CD4-positive, alpha-beta T cell treated with Interleukin-10 for 1 hour (primary cell): ENCODE measurements at regions not wholly inside any gene's neighbourhood (a gene's known extent, or its start where the extent isn't known, plus 50 kb on each side); places are given as distances from the start of the nearest gene placed in this dataset.

Source experiments
- DNase-seq: peaks from one replicate; pipeline ENCODE4 v3.0.0-alpha.2; 2020

DNA sequence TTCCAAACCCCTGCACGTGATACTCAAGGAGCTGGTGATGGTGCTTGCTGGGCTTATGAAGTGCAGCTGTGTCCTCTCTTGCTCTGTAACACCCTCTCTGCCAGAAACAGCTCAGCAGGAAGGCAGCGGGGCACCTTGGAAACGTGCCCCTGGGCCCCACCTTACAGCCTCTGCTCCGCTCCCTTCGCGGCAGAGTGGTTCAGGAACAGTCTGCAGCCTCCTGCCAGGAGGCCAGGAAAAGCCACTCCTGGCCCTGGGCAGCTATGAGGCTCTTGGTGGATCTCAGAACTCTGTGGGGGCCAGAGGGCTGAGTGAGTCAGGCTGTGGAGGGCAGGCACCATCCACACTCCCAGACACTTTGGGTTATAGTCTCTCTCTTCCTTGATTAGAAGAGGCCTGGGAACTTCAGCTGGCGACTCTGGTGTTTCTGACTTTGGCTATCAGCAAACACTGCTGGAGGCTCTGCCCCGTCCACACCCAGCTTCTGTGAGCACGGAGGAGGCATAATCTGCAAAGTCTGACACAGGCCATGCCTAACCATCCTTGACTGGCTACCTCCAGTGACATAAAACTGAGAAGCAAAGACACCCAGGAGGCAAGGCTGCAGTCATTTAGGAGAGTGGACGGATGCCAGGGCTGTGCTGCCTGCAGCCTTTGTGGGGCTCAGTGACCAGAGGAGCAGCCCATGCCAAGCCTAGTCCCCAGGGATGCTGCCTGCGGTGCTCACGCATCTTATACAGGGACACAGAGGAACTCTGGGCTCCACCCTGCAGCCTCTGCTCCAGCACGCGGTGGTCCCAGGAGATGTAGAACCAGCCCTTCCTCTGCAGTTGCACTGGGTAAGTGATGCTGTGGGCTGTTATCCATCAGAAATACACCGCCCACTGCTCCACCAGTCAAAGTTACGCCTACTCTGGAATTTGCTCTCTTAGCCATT lies 65.3 kb downstream of the METRNL start:
- no peak for DNase-seq

DNA sequence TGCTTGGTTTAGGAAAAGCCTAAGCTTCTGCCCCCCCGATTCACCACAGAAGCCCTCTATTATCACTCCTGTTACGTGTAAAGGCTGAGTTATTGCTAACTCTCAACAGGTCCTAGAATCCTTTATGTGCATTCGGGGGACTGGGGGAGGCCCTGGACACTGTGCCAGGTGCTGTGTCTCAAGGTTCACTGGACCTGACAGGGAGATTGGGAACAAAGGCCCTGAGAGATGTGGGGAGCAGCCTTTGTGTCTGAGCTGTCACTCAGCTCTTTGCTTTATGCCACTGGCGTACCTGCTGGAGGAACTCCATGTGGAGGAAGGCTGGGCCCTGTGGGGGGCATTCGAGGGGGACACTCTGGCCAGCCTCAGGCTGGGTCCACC lies 65.9 kb downstream of the METRNL start:
- DNase-seq: no peak

DNA sequence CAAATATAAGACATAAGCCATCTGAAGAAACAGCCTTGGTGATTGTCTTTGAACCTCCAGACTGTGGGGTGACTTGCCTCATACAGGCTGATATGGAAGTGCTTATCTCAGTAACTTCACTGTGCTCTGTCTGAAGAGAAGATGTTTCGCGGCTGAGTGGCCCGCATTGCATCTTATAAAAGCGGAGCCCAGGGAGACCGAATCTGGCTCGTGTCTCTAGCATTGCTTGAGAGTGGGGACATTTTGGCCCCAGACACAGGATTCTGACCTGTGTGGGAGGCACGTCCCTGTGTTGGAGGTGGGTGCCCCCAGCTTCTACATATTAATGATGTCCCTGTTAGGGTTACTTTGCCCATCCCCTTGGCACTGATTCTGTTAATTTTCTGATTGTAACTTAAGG lies 66.4 kb downstream of the METRNL start:
- no peak for DNase-seq

DNA sequence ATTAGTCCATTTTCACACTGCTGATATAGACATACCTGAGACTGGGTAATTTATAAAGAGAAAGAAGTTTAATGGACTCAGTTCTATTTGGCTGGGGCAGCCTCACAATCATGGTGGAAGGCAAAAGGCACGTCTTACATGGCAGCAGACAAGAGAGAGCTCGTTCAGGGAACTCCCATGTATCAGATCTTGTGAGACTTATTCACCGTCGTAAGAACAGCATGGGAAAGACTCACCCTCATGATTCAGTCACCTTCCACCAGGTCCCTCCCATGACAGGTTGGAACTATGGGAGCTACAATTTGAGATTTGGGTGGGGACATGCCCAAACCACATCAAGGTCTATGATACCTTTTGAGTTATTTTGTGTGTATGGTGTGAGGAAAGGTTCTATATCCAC lies 66.9 kb downstream of the METRNL start:
- no peak for DNase-seq

DNA sequence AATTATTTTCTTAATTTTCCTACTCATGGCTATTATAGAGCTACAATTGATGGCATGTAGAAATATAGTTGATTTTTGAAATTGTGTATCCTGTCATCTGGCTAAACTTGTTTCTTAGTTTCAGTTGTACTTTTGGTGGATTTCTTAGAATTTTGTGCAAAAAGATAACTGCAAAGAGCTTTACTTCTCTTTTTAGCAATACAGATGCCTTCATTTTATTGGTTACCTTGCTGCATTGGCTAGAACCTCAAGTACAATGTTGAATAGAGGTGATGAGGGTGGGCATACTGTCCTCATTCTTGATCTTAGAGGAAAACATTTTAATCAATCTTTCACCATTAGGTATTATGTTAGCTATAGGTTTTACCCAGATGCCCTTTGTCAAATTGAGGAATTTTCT lies 67.9 kb downstream of the METRNL start:
- DNase-seq: no peak

DNA sequence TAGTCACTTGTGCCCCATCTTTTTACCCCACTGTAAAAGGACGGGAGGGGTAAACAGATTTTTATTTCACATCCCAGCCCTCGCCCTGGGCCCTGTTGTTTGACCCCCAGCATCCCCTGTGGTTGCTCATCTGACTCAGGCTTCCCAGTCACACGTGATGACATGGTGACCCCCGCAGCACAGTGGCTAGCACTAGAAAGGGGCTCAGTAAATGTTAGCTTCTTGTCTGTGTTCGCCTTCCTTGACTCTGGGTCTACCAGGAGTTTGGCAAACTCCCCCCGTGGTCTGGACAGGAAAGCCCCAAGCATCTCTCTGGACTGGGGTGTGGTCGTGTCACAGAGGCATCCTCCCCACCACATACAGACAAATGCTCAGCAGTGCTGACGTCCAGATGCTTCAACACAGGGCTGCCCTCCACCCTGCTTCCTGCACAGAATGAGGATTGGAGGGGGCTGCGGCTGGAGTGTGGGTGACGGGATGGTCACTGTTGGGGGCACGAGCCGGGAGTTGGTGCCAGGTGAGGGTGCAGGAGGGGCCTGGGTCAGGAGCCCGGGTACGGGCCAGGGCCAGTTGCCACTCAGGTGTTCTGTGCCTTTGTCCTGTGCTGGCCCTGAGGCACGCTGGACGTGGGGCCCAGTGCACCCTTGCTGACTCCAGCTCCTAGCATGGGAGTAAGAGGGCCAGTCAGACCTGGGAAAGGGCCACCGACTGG lies 69.1 kb downstream of the METRNL start:
- DNase-seq: no peak

DNA sequence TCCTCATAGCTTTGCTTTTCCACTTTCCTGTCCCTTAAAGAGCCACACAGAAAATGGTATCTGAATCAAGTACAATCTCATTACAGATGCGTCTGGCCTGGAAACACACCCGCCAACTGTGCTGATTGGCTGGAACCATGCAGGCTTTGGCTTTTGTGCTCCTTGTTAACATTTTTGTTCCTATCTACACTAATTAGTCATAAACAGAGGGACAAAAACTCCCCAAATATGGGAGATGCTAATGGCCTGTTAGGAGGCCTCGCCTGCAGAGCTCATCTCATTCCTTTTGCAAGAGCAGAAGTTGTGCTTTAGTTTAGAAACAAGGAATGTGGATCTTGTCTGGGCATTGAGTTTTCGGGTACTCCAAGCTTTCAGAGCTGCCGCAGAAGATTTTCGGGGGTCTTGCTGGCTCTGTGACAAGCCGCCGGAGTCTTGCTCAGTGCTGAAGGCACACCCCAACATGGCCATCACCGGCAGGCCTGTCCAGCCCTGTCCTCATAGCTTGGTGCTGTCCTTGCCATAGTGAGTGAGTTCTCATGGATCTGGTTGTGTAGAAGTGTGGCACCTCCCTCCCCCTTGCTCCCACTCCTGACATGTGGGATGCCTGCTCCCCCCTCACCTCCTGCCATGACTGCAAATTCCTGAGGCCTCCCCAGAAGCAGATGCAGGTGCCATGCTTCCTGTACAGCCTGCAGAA lies 69.8 kb downstream of the METRNL start:
- no peak for DNase-seq

DNA sequence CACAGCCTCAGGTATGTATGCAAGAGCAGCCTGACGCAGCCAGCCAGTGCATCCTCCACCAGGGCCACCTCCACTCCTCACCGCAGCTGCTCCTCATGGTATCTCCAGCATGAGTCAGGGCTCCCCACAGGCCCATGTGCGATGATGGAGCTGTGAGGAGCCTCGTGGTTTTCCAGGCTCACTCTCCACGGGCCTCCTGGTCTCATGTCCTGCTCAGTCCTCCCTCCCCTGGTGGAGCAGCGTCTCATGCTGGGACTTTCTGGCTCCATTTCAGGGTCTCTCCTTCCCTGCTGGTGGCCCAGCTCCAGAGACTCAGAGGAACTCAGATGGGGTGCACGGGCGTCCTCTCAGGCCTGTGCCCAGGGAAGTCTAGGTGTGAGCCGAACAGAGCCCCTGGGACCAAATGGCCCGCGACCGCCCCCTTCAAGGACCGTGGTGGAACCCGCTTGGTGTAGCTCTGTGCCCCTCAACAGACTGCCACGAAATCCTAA lies 70.4 kb downstream of the METRNL start:
- no peak for DNase-seq

DNA sequence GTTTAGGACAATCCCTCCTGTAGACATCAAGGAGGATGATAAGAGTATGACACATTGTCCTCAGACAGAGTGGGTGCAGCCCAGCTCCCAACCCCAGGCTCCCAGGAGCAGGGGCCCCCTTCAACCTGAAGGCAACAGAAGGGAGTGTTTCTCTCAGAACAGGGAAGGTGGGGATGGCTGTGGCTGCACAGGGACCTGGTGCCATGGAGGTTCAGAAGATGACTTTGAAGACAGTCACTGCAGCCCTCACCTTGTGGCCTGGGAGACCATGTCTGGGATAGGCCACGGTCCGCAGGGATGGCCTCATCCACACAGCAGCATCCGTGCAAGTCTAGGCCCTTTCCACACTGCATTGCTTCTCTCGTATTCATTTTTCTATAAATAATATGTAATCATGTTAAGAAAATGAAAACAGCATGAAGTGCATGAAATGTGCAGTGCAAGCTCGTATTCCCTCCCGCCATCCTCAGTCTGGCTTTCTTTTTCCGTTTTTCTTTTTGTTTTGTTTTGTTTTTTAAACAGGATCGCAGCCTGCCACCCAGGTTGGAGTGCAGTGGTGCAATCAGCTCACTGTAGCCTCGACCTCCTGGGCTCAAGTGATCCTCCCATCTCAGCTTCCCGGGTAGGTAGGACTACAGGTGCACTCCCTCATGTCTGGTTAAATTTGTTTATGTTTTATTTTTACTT lies 71.1 kb downstream of the METRNL start:
- DNase-seq: no peak

DNA sequence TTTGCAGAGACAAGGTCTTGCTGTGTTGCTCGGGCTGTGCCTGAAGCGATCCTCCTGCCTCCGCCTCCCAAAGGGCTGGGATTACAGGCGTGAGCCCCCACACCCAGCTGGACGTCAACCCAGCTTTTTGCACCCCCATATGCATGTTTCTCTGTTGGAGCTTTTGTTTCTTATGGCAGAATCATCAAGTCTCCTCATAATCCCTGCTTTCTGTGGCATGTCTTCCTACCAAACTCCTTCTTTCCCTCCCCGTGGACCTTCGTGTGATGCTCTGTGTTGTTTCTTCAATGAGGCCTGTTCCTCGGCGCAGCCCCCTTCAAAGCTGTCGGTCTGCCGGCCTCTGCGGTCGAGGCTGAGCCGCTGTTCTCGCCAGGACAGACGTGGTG lies 71.6 kb downstream of the METRNL start:
- no peak for DNase-seq

DNA sequence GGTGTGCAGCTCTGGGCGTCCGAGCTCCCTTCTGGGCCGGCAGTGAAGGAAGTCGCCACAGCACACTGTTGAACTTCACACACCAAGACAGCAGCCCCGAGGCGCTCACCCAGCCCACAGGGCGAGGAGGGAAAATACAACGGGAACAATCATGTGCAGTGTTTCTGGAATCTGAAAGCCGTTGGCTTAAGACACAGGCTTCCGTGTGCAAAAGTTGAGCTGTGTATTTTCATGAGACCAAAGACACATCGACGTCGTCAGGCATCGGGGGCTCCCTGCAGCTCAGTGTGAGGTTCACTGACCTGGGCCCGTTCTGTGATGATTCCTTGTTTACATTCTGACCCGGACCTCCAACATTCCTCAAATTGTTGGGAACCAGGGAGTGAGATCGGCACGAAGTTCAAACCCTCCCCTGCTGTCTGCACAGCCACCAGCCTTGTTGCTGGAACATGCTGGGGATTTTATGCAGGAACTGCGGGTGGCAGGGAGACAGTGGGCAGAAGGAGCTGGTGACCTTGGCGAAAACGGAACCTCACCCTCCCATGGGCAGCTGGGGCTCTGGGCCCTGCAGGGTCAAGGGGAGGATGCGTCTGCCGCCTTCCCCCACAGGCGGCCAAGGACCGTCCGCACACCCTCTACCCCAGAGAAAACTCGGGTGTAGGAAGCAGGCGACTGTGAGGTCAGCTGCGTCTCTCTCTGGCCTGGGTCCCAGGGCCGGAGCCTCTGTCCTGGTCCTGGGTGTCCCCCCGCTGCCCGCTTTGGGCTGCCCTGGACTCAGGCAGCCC lies 72.2 kb downstream of the METRNL start:
- no peak for DNase-seq

DNA sequence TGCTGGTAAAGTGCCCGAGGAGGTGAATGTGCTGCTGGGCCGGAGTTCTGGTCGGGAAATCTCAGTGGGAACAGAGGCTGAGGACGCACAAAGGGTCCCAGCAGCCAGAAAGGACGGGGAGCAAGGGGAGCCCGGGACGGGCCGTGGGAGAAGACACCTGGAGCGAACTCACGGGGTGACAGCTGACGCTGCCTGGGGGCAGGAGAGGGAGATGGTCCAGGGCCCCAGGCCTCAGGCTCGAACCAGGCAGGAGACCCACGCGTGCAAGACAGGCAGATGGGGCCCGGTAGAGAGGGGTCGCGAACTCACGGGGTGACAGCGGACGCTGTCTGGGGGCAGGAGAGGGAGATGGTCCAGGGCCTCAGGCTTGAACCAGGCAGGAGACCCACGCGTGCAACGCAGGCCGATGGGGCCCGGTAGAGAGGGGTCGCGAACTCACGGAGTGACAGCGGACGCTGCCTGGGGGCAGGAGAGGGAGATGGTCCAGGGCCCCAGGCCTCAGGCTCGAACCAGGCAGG lies 72.9 kb downstream of the METRNL start:
- DNase-seq: no peak

DNA sequence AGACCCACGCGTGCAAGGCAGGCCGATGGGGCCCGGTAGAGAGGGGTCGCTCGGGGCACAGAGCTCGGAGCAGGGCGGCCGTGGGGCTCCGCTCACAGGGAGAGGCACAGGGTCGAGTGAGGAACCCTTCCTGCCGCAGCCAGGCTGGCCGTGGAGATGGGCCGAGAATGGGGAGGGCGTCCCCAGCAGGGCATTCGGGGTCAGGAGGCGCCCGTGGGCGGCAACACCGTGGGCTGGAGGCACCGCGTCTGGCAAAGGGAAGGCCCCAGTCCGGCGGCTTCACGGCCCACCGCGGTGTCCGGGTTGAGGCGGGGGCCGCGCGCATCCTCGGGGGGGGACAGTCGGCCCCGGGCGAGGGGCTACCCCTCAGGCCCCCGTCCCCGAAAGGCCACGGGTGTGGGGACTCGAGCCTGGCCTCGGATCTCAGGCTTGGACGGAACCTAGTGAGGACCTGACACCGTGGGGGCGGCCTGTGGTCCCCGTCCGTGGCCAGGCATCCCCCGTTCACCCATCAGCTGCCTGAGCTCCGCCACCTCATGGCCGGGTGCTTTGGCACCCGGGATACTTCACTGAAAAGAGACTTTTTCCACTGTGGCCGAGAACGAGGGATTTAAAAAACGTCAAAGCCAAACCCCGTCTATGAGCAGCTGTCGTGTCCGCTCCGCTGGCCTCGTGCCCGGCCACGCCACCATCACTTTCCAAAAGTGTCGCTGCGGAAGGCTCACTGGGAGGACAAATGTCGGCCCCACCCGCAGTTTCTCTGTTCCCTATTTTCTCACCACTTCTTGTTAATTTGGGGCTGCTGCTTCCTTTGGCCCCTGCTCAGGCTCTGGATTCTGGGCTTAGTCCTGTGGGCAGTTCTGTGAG lies 73.6 kb downstream of the METRNL start:
- peak; percentile 30 for DNase-seq

DNA sequence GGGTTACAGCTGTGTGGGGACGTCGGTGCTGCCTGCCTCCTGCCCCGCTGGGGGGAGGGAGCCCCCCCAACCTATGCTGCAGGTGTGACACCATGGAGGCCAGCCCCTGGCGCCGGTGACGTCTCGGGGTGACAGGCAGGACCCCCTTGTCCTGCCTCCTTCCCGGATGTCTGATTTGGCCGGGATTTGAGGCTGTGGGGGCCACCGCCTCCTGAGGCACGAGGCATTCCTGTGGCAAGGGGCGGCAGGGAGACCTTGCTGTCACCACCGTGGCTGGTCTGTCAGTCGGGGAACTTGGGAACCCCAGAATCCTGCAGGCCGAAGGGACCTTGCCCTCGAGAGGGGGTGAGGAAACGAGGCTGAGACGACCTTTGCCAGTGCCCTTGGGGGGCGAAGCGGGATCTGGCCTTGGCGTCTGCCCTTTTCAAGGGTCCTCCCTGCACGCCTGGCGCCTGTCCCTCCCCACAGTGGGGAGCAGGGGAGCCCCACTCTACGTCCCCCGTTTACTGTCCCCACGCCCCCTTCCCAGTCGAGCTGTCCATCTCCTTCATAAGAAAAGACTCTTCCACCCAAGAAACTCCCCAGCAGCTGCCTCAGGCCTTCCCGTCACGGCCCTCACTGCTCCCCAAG lies 74.4 kb downstream of the METRNL start:
- DNase-seq: no peak

DNA sequence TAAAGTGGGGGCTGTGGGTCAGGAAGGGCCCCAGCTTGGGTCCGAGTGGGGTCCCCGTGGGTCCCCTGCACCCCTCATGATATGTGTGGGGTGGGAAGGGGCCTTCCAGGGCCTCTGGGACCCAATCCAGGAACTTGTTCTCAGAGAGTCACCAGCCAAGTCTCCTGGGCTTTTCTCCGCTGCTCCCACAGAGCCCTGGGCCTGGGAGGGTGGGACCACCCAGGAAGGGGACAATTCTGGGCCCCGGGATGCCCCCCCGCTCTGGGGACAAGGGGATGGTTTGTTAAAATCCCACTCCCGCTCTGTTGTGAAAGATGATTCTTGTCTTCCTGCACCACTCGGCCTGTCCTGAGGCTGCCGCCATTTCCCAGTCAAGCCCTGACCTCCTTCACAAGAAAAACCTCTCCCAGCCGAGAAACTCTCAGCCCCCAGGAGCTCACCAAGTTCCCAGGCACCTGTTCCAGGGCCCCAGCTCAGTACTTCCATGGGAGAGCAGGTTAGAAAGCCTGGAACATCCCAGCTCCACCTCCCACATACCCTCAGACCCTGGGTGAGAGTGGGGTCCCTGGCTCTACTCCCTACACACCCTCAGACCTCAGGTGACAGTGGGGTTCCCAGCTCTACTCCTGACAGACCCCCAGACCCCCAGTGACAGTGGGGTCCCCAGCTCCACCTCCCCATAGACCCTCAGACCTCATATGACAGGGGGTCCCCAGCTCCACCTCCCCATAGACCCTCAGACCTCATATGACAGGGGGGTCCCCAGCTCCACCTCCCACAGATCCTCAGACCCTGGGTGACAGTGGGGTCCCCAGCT lies 75.1 kb downstream of the METRNL start:
- no peak for DNase-seq

DNA sequence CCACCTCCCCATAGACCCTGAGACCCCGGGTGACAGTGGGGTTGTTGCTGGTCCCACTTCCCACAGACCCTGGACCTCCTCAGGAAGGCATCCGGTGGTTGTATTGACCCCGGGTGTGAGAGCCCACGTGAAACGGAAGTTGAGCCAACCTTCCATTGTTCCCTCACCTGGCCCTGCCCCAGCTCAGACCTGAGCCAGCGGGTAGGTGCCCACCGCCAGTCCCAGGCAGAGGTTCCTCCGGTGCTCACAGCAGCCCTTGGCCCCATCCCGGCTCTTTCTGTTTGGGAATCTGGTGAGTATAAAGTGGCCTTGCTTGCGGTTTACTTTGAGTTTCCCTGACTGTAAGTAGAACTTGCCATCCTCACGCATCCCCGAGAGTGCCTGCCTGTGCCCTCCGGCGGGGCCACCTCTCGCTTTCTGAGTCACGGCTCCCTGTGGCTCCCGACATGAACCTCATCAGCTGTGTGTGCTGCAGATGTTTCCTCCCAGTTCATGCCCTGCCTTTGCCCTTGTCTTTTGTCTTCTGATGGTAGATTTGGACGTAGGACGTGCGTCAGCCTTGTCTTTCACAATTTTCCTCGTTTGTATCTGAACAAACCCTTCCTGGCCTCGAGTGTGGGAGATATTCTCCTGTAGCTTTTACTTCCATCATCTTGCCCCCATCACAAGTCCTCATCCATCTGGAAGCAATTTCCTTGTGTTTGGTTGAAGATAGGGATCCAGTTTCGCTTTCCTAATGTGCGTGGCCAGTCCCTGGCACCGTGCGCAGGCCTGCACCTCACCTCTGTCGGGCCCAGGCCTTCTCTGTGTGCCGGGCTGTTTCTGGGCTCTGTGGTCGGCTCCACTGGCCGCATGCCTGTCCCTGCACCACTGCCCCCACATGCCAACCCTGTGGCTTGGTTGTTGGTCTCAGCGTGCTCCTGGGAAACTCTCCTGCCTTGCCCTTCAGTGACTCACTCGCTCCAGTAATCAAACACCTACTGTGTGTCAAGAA lies 76.0 kb downstream of the METRNL start:
- DNase-seq: peak; percentile 16

DNA sequence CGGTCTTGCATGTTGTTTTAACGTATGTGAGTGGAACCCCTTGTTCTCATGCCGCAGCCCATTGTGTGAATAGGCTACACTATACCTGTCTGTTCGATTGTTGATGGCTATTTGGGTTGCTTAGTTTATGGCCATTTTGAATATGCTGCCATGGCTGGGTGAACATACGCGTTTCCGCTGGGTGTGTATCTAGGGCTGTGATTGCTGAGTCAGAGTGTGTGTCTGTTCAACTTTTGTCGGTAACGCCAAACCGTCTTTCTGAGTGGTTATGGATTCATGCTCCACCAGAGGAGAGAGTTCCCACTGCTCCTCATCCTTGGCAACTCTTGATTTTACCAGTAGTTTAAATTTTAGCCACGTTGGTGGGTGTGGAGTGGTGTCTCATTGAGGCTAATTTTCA lies 77.0 kb downstream of the METRNL start:
- DNase-seq: no peak
